ENCODE measurements at regions not wholly inside any gene's neighbourhood (a gene's known extent, or its start where the extent isn't known, plus 50 kb on each side); places are given as distances from the start of the nearest gene placed in this dataset.
"Not testable (repeated sequence)": the region's sequence is repeated elsewhere in the genome, so short reads cannot be mapped to it uniquely, and the experiment has no call there.

DNA sequence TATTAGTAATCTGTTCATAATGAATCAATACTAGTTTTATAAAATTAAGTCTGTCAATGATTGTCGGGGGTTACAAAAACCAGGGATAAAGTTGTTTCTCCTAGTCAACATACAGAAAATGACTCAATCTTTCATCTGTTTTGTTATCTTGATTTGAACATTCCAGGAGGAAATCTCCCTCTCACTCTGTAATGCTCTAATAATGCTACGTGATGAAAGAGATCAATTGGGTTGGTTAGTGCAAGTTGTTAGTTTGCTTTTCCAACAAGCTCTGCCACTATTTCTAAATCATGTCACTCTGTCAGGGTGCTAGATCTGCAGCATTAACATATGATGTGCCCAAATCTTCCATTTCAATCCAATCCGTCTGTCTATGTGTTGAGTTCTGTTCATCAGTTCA is 379.5 kb upstream of the GJE1 start:
- DNase-seq = no peak

DNA sequence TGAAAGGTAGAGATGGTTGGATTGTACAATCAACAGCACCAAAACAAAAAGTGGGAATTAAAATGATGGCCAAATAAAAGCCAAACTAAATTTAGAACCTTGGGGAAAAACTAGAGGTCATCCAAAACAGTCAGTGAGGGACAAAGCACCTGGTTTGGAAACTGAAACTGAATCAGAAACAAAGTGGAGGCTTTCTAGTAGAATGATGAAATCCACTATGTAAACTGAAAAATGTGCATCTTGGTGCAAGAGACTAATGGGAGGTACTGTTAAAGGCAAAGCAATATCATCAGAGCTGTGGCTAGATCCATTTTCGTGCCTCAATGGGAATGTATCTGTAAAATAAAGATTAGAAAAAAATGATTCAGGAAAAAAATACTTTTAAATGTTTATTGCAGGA is 380.0 kb upstream of the GJE1 start:
- no peak for DNase-seq

DNA sequence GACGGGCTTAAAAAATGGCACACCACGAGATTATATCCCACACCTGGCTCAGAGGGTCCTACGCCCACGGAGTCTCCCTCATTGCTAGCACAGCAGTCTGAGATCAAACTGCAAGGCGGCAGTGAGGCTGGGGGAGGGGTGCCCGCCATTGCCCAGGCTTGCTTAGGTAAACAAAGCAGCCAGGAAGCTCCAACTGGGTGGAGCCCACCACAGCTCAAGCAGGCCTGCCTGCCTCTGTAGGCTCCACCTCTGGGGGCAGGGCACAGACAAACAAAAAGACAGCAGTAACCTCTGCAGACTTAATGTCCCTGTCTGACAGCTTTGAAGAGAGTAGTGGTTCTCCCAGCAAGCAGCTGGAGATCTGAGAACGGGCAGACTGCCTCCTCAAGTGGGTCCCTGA is 386.4 kb upstream of the GJE1 start:
- DNase-seq = not testable (repeated sequence)

DNA sequence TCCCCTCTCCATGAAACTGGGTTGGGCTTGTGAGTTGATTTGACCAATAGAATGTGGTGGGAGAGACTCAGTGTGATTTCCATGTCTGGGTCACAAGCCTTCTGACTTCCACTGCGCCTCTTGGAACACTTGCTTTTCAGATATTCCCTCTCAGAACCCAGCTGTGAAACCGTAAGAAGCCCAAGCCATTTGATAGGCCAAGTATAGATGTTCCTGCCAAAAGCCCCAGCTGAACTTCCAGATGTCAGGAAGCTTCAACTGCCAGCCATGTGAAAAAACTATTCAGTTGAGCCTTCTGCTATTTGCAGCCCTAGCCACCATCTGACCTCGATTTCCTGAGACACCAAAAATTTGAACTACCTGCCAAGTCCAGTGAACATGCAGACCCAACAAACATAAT is 387.8 kb upstream of the GJE1 start:
- DNase-seq = no peak

DNA sequence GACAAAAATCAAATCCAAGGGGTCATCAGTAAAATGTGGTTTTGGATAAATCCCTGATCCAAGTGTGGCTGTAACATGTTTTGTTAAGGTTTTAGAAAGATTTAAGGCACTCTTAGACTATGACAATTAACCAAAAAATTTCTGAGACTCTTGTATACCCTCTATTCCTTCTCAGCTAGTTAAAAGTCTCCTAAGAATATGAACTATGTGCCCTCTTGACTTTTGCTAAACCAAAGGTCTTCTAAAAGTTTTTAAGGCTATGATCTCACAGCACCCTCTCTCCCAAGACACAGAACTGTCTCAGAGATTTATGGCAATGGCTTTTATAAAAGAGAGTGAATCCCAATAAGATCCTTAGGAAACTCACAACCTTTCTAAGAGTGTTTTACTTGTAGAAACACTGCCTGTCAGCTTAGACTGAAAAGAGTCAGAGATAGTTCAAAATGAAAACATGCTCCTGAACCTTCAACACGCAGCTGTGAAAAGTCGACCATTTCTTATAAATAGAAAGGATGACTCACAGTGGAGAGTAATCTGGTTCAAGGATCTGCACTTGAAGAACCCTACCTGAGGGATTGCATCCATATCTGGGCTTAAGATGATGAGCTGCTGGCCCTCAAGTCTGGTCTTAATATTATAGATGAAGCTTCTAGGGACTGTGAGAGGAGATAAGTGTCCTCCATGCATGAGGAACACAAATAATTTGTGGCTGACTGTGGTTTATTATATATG is 388.4 kb upstream of the GJE1 start:
- DNase-seq = no peak

DNA sequence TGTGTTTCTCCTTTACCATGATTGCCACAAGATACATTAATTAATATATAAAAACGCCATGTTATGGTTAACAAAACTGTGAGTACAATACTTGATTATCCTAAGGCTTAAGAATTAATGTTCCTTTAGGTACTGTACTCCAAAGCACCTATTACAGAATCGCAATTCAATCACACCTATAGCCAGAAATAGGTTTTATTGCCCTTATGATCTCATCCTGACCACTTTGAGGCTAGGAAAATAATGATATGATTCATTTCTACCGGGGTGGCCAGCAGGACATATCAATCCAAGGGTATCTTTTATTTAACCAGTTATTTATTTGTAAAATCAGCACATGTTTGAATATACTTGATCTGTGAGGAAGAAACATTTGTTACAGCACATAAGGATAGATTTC is 396.6 kb upstream of the GJE1 start:
- no peak for DNase-seq

DNA sequence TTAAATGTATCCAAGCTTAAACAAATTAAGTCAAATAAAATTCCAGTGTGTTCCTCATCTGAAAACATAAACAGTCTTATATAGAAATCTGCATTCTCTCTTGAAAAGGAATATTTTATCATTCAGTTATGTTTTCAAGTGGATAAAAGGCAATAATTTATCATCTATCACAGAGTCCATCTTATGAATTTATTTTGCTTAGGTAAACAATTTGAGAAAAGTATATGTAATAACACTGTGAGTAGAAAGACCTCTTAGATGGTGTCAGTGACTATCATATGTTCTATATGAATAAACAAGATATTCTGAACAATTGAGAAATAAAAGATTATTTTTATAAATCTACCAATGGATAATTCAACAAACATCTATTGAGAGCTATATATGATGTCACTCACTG is 397.6 kb upstream of the GJE1 start:
- DNase-seq = no peak

DNA sequence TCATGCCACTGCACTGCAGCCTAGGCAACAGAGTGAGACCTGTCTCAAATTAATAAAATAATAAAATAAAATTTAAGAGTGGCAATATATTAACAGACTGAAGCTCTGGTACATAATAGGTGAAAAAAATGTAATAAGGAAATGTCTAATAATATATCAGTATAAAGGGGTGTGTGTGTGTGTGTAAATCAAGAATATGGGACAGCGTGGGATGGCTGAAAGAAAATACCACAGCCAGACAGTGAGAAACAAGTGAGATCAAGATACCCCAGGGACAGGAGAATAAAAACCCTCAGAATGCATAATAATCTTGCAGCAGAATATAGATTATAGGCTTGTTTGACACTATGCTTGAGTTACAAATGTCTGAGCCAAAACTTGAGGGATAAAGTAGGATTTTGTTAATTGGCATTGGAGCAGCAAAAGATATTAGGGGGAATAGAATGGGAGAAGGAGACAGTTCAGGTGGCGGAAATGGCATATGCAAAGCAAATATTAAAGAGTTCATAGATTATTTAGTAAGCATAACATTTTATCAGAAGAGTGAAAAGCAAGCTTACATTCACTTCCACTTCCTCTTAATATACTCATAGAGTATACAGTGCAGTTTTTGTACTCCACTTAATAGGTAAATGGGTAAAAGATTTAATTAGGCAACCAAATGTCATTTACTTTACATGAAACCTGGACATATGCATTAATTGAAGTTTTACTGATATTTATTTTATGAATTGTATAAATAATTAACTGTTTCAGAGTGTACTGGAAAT is 398.5 kb upstream of the GJE1 start:
- DNase-seq = no peak

DNA sequence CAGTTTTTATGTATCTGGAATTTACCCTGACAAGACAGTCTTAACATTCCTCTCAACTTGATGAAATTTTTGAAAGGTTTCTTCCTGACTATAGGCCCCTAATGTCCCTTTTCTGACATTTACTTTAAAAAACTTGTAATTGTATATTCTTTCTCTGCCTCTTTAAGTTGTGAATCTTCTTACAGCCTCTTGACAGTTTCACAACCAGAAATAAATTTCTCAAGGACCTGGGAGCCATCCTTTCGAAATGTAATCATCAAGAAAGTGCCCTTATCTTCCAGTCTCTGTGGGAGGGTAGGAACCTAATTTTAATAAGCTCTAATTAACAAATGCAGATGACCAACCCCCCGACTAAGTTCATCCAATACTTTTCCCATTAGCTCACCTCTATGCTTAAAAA is 403.6 kb upstream of the GJE1 start:
- no peak for DNase-seq

DNA sequence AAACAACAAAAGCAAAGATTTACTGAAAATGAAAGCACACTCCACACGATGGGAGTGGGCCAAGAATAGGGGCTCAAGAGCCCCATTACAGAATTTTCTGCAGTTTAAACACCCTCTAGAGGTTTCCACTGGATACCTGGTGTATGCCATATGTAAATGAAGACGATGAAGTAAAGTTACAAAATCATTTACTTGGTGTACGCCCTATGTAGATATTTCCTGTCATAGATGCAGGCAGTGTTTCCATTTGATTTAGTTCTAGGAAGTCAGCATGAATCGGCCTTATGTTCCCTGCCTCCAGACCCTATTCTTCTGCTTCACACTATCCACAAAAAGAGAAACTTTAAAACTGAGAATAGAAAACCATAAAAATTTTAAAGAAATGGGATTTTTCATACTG is 404.4 kb upstream of the GJE1 start:
- DNase-seq = no peak

DNA sequence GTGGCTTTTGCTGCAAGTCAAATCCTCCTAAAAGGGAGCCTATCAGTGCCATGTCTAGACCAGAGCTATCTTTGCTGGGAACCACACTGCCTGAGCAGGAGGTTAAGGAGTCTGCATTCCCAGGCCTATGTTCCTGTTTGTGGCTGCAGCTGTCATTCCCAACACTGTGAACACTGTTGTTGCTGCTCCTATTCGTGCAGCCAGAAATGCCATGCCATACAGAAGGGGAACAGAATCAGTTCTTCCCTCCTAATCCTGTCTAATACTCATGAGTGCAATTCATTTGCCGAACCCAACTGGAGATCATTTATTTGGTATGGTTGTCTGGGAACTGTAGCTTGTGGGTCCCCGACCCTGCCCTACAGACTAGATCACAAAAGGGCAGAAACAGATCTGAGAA is 406.5 kb upstream of the GJE1 start:
- no peak for DNase-seq

DNA sequence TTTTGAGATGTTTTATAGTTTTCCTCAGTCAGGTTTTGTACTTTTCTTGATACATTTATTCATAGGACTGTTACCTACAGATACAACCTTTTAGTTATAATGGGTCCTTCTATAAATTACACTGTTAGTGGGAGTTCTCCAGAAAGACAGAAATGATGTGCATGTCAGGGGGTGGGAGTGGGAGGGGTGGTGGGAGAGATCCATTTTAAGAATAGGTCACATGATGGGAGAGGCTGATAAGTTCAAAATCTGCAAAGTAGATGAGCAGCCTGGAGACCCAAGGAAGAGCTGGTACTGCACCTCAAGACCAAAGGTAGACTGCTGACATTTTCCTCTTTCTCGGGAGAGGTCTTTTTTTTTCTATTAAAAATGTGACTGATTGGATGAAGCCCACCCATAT is 408.0 kb upstream of the GJE1 start:
- DNase-seq = no peak

DNA sequence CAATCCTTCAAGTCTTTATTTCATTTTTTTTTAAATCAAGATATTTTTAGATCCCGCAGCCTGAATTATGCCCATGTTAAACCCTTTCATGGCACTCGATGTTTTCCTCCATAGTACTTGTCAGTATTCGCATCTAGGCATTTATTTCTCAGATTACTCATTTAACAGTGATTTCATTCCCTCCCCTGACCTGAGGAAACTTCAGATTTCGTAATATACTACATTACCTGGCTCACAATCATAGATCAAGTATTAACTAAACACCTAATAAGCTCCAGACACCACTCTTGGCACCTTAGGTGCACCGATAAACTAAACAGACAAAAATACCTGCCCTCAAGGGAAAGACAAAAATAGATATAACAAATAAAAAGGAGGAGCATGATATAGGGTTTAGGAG is 413.2 kb upstream of the GJE1 start:
- no peak for DNase-seq

DNA sequence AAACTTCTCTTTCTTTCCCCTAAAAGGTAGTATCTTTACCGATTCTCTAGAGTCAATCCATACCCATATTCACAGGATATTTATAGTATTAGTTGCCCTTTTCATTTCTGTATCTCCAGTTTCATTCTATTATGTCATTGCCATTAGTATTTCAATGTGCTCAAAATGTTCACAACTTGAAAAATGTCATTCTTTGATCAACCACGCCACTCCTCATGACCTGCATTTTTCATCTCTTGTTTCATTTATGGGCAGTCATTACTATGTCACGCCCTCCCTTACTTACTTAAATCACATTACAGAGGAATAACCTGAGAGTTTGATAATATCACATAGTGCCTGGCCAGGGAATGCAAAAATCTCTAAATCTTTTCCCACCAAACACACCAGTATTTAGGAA is 427.3 kb upstream of the GJE1 start:
- no peak for DNase-seq

DNA sequence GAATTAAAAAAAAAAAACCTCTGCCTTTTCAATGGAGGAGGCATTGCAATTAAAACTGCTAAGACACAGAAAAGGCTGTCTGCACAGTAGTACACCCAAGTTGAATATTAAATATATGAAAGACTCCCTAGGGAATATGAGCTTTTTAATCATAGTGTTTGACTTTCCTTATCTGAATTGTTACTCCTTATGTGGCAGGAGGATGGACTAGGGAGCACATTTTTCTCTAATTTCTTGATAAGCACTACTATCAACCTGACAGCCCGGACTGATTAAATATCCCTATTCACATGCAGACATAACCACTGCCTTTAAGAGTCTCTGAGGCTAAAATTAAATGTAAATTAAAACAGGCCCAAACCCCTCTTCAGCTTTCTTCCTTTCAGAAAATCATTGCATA is 428.6 kb upstream of the GJE1 start:
- DNase-seq = no peak

DNA sequence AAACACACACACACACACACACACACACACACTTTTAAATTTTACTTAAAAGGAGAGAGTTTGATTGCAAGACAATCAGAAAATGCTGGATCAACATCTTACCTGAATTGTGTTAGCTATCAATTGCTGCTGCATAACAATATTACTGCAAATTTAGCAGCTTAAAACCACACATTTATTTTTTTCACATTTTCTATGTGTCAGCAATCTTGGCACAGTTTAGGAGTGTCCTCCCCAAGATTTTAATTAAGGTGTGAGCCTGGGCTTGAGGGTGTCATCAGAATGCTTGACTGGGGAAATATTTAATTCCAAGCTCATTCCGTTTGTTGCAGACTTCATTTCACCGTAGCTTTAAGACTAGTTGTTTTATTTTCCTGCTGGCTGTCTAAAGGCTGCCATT is 431.0 kb upstream of the GJE1 start:
- DNase-seq = no peak

DNA sequence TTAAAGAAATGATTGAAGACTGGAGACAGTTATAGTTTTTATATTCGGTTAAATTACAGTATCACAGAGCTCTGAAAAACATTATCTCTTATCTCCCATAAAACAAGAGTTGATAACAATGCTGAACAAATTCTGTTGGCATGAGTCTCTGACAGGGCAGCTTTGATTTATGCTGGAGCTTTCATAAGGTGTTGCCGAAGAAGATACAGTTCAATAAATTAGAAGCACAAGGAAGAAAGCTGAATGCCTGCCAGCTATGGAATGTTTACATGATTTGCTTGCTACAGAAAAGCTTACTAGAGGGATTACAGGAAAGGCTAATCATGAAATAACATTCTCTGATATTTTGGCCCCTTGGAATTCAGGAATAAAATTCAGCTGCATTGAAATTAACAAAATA is 431.9 kb upstream of the GJE1 start:
- no peak for DNase-seq

DNA sequence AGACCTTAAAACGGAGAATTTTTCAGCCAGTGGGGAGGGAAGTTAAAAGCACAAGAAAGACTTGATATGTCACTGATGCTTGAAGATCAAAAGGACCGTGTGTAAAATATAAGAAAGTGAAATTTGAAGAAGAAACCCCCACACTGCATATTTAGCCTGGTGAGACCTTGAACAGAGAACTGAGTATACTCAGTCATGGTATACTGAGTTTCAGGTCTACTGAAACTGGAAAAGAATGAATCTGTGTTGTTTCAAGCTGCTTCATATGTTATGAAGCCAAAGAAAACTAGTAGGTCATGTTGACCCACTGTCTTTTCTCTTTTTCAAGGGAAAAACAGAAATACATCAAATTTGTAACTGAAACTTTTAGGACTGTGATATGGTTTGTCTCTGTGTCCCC is 443.8 kb upstream of the GJE1 start:
- DNase-seq = no peak

DNA sequence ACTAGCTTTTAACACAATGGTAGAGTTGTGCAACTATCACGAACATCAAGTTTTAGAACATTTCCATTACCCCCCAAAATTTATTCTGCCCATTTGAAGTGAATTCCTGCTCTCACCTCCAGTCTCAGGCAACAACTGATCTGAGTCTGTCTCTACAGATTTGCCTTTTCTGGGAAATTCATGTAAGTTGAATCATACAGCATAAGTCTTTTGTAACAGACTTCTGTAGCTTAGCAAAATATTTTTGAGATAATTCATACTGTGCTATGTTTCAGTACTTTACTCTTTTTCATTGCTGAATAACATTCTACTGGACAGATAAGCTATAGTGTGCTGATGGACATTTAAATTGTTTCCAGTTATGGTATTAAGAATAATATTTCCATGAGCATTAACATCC is 447.3 kb upstream of the GJE1 start:
- DNase-seq = no peak

DNA sequence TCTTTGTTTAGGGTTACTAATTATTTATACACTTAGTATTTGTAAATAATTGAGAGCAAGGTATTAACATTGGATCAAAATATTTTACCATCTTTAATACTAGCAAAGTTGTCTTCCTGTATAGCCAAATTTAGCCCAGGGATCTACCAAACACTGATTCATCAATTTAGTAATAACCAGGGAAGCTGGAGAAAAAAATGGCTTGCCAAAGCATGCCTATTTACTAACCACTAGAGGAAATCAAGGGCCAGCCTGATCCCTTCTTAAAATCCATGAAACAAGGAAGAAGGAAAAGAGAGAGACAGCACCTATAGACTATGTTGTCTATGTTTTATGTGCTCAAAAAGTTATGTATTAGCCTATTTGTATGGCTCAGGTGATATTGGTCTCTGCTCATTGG is 450.3 kb upstream of the GJE1 start:
- DNase-seq = no peak

DNA sequence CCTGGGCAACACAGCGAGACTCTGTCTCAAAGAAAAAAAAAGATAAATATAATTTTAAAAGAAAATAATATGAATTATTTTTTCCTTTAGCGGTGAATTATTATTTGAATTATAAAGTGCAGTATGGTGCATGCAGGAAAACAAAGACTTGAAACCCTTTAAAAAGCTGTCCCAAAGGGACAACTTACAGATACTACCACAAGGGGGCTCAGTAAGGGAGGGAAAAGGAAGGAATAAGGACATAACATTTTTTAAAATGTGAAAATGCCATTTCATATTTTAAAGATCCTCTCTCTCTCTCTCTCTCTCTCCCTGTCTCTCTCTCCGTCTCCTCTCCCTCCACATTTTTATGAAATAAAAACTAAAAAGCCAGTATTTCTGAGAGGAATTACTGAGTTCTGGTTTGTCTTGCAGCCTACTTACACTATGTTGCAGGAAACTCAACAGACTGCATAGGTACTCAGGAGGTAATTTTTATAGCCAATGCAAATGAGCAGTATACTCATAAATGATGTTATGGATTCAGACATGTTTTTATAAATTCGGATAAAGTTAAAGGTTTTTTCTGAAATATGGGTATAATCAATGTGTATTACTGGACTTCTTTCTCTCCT is 455.0 kb upstream of the GJE1 start:
- no peak for DNase-seq

DNA sequence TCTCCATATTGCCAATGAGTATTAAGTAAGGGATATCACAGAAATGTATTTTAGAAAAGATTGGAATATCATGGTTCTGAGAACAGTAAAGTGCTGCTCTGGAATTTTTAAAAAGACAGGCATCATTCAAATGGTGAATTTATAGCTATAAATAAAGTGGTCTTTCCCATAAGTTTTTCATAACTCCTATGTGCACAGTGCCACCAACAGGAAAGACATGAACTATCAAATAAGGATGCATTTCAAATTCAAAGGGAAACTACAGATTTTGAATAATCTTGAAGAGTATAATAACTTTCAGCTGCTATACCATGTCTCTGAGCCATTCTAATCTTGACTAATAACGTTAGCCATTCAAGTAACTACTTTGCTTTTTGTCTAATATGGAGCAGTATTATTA is 456.8 kb upstream of the GJE1 start:
- DNase-seq = no peak

DNA sequence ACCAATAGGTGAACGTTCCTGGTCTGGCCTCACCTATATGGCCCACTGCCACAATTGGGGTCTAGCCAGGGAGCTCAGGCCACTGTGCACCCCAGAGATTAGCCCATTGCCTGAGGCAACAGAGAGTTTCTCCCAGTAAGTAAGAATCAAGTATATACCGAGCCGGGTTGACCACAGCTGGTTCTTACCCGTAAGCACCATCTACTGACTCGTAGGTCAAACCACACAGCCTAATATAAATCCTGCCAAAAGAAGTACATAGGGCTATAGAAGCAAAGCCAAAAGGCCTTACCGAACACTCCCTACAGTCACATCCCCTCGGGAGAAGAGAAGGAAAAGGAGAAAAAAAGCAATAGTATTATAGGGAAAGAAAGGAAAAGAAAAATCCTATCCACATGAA is 463.6 kb upstream of the GJE1 start:
- no peak for DNase-seq

DNA sequence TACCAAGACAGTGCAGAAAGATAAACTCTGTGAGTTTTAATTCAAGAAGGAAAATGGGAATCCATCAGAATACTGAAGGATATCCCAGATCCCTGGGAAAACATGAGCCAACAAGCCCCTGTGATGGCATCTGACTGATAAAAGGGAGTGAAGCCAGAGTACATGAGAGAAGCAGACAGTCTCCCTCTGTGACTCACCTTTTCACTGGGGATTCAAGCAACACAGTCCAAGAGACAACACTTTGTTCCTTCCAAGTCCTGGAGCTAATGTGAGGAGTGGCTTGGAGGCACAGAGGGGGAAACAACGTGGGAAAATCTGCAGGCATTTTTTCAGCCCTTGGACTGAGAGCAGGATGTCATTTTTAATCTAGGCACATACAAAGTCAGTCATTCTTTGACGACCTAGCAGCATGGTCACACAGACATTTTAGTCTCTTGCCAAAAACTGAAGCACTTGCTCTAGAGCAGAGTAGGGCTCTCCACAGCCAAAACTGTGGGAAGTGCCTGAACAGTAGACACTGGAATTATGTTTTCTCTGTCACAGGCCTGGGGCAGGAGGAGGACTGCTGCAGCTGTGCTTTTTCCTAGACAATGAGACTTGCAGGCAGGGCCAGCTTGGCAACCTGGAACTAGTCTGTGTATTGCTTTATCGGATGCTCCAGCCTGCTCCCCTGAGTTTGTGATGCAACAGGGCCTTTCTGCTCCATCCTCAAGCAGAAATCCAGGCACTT is 465.0 kb upstream of the GJE1 start:
- DNase-seq = no peak
